Endothelial cell of umbilical vein (primary cell): ENCODE measurements at regions not wholly inside any gene's neighbourhood (a gene's known extent, or its start where the extent isn't known, plus 50 kb on each side); places are given as distances from the start of the nearest gene placed in this dataset.

Experiments
- BruUV-seq: library from RNA; stranded (reverse); fragments of 400-500 nt; replicated peaks from 2 replicates; lab custom pipeline; 2021; lab: Mats Ljungman, UMichigan
- CTCF ChIA-PET: fragments of 300-600, 350-600 bp; sonication (Branson Sonifier 250); formaldehyde crosslinking; loops from one replicate; lab custom pipeline; 2021; ENCODE audit warnings: antibody characterized with exemption, inconsistent platforms; lab: Charles Lee
- POLR2A ChIA-PET: fragments of 300-600, 350-600 bp; sonication (Branson Sonifier 250); formaldehyde crosslinking; loops from one replicate; lab custom pipeline; 2021; ENCODE audit warnings: antibody characterized with exemption, inconsistent platforms; lab: Charles Lee
- DNase-seq: peaks from one replicate; pipeline ENCODE4 v3.0.0-alpha.2; 2011; ENCODE audit warnings: low read depth, low spot score
- FAIRE-seq: peaks from 2 replicates; lab custom pipeline; 2011; peaks lifted over from hg19 to GRCh38; lab: Jason Lieb, UNC
- H2AFZ ChIP-seq: 2 replicates; pipeline ENCODE4 v1.6.0; 2012; ENCODE audit warnings: low read depth, low read length, control low read depth, inconsistent platforms
- H3K27ac ChIP-seq: 2 replicates; pipeline ENCODE4 v1.5.1; 2011; ENCODE audit warnings: low read depth, mild to moderate bottlenecking, control low read depth, low read length, moderate library complexity; ENCODE audit not compliant: insufficient read depth
- H3K27me3 ChIP-seq, 2 experiments: 2 replicates each; pipeline versions ENCODE4 v1.6.0 to v1.6.1; 2011; ENCODE audit warnings: low read length in 2 of 2, mixed read lengths in 1 of 2; ENCODE audit not compliant: control insufficient read depth in 2 of 2, insufficient read depth in 2 of 2
- H3K36me3 ChIP-seq, 2 experiments: 2 replicates in 1 of 2; 3 replicates in 1 of 2; pipeline ENCODE4 v1.5.1; 2011; ENCODE audit warnings: low read length in 2 of 2, mild to moderate bottlenecking in 1 of 2, moderate library complexity in 1 of 2; ENCODE audit not compliant: control insufficient read depth in 2 of 2, insufficient read depth in 2 of 2; ENCODE audit errors: extremely low read depth in 1 of 2
- H3K4me1 ChIP-seq: 3 replicates; pipeline ENCODE4 v1.5.1; 2011; ENCODE audit warnings: mild to moderate bottlenecking, low read length; ENCODE audit not compliant: control insufficient read depth, insufficient read depth; ENCODE audit errors: extremely low read depth
- H3K4me2 ChIP-seq: 2 replicates; pipeline ENCODE4 v1.6.1; 2011; ENCODE audit warnings: low read length, control low read depth, mixed read lengths; ENCODE audit not compliant: insufficient read depth
- H3K4me3 ChIP-seq, 3 experiments: fragments of 200-600 bp in 1 of 3; sonication (generic), shearing (Covaris generic) in 1 of 3; replicated peaks in 1 of 3; 2 replicates each; pipeline ENCODE4 v1.5.1; 2011 to 2016; ENCODE audit warnings: control low read depth in 3 of 3, low read length in 3 of 3, mild to moderate bottlenecking in 2 of 3, inconsistent platforms in 1 of 3, low read depth in 1 of 3, moderate library complexity in 1 of 3; ENCODE audit not compliant: insufficient read depth in 1 of 3
- H3K79me2 ChIP-seq: 2 replicates; pipeline ENCODE4 v1.6.0; 2012; ENCODE audit warnings: low read length, inconsistent platforms; ENCODE audit not compliant: control insufficient read depth, insufficient read depth
- H3K9ac ChIP-seq: replicated peaks from 2 replicates; pipeline ENCODE3; 2011; ENCODE audit warnings: low read length, control low read depth; ENCODE audit not compliant: insufficient read depth; ENCODE audit errors: extremely low read depth
- H3K9me1 ChIP-seq: replicated peaks from 3 replicates; pipeline ENCODE4 v1.6.0; 2011; ENCODE audit warnings: mild to moderate bottlenecking, low read length; ENCODE audit not compliant: control insufficient read depth, insufficient read depth; ENCODE audit errors: extremely low read depth
- H3K9me3 ChIP-seq: replicated peaks from 2 replicates; pipeline ENCODE4 v1.5.1; 2012; ENCODE audit warnings: low read length, inconsistent platforms; ENCODE audit not compliant: control insufficient read depth, insufficient read depth
- H4K20me1 ChIP-seq: replicated peaks from 2 replicates; pipeline ENCODE3; 2011; ENCODE audit warnings: mild to moderate bottlenecking, low read length; ENCODE audit not compliant: control insufficient read depth, insufficient read depth; ENCODE audit errors: extremely low read depth
- CTCF ChIP-seq, 2 donors: IDR thresholded peaks; 1 replicate in 1 of 2; 2 replicates in 1 of 2; pipeline ENCODE4 v1.5.1; 2011; ENCODE audit warnings: low read length in 2 of 2, mild to moderate bottlenecking in 2 of 2, moderate library complexity in 2 of 2, control low read depth in 1 of 2, inconsistent platforms in 1 of 2, low read depth in 1 of 2; ENCODE audit not compliant: insufficient read depth in 1 of 2; ENCODE audit errors: extremely low read depth in 1 of 2
- EZH2 ChIP-seq: IDR thresholded peaks from 2 replicates; pipeline ENCODE4 v1.6.1; 2012; ENCODE audit warnings: borderline replicate concordance, low read depth, mild to moderate bottlenecking, moderate library complexity, low read length, inconsistent platforms; ENCODE audit not compliant: severe bottlenecking
- FOS ChIP-seq: IDR thresholded peaks from 2 replicates; pipeline ENCODE4 v1.6.1; 2011; ENCODE audit warnings: mild to moderate bottlenecking, low read length, moderate library complexity, borderline replicate concordance; ENCODE audit not compliant: insufficient read depth
- GATA2 ChIP-seq: IDR thresholded peaks from 2 replicates; pipeline ENCODE4 v1.7.0; 2011; ENCODE audit warnings: low read depth, mild to moderate bottlenecking, moderate library complexity, mixed read lengths, low read length; ENCODE audit not compliant: insufficient read length, insufficient read depth
- JUN ChIP-seq: IDR thresholded peaks from 2 replicates; pipeline ENCODE4 v1.6.1; 2011; ENCODE audit warnings: borderline replicate concordance, low read depth; ENCODE audit not compliant: insufficient read length, insufficient read depth
- MAX ChIP-seq: IDR thresholded peaks from 2 replicates; pipeline ENCODE4 v1.6.1; 2011; ENCODE audit not compliant: insufficient read depth, insufficient read length
- MYC ChIP-seq: IDR thresholded peaks from one replicate; pipeline ENCODE4 v1.6.1; 2011; ENCODE audit warnings: mild to moderate bottlenecking, low read depth, low read length
- POLR2A ChIP-seq: IDR thresholded peaks from 2 replicates; pipeline ENCODE4 v1.6.1; 2012; ENCODE audit warnings: low read depth, mild to moderate bottlenecking, control low read depth, low read length
- POLR2AphosphoS5 ChIP-seq: IDR thresholded peaks from 2 replicates; pipeline ENCODE4 v1.6.1; 2012; ENCODE audit warnings: low read depth, mild to moderate bottlenecking, control low read depth, low read length, moderate library complexity; ENCODE audit not compliant: insufficient read depth
- dilution Hi-C: fragments of 300-500 bp; cut with MboI; formaldehyde crosslinking; loops from one replicate; pipeline ENCODE4 v1.15.0; 2019; ENCODE audit warnings: low sequenced_read_pairs; ENCODE audit not compliant: extremely low pct_ligation_motif_present
- intact Hi-C: fragments of 100-400 bp; cut with micrococcal nuclease; formaldehyde crosslinking; loops from one replicate; pipeline ENCODE4 v1.10.0; 2022

GRCh38 chr3:110017304-110017703 is 680.0 kb upstream of the DPPA4 start:
- no peaks in the 10 kb centered on the region for H3K9me1 ChIP-seq
- no peak overlapping the region for H3K4me2 ChIP-seq
- no peaks in the 10 kb centered on the region for H3K9me3 ChIP-seq
- FAIRE-seq = no peak
- no peaks in the 10 kb centered on the region for H3K36me3 ChIP-seq
- H2AFZ ChIP-seq = no peak overlapping the region
- H3K9ac ChIP-seq = no peak overlapping the region
- no peak for DNase-seq
- TF ChIP-seq FOS (no peak), MAX (no peak), JUN (no peak), POLR2AphosphoS5 (no peak), POLR2A (no peak), MYC (no peak), GATA2 (no peak), EZH2 (no peak), CTCF (IDR thresholded peaks at IDR 0.05; ENCODE audit: extremely low read depth in 1 of 2, insufficient read depth in 1 of 2, low read depth in 1 of 2, low read length in 2 of 2) (no peak)
- dilution Hi-C loops = no loop called here
- no peaks in the 10 kb centered on the region for H3K4me1 ChIP-seq
- CTCF ChIA-PET = no interaction called here
- H3K4me3 ChIP-seq = no peak overlapping the region
- no peaks in the 10 kb centered on the region for H3K27me3 ChIP-seq
- H3K79me2 ChIP-seq = no peaks in the 10 kb centered on the region
- H4K20me1 ChIP-seq = no peaks in the 10 kb centered on the region
- intact Hi-C loops = no loop called here
- H3K27ac ChIP-seq = no peak overlapping the region
- POLR2A ChIA-PET = no interaction called here
- no TSS peak for BruUV-seq
